A549 (cell line): ENCODE measurements at regions not wholly inside any gene's neighbourhood (a gene's known extent, or its start where the extent isn't known, plus 50 kb on each side); places are given as distances from the start of the nearest gene placed in this dataset.

ENCODE experiments used
- ATAC-seq, 2 experiments: fragments of 200-7000 bp in 1 of 2; fragments of >200 bp in 1 of 2; cut with Nextera tagmentation in 1 of 2; cut with Tn5 transposase in 1 of 2; 3 replicates each; pipeline versions ENCODE4 v1.8.0 to v1.9.1; 2018 to 2020; ENCODE audit warnings: mild to moderate bottlenecking in 1 of 2, moderate library complexity in 1 of 2
- CTCF ChIA-PET: fragments of 300-600 bp; sonication (Branson Sonifier 250); formaldehyde crosslinking; extraction: SDS; loops from one replicate; lab custom pipeline; 2021; ENCODE audit warnings: antibody characterized with exemption, inconsistent platforms; lab: Yijun Ruan, JAX
- POLR2A ChIA-PET: fragments of 350-600 bp; formaldehyde crosslinking; extraction: SDS; loops from one replicate; lab custom pipeline; 2021; ENCODE audit warnings: antibody characterized with exemption, inconsistent platforms; lab: Yijun Ruan, JAX
- DNase-seq, 2 experiments: peaks; one replicate each; pipeline versions ENCODE4 v3.0.0 to v3.0.0-alpha.2; 2011 to 2016; ENCODE audit warnings: low read depth in 1 of 2, low spot score in 1 of 2
- FAIRE-seq: peaks from 2 replicates; lab custom pipeline; 2011; peaks lifted over from hg19 to GRCh38; lab: Jason Lieb, UNC
- H3K27ac ChIP-seq, 2 experiments: fragments of >200 bp; sonication (Bioruptor Twin); formaldehyde crosslinking; 3 replicates each; pipeline ENCODE4 v1.5.1; 2016 to 2017
- H3K4me1 ChIP-seq: fragments of >200 bp; sonication (Bioruptor Twin); formaldehyde crosslinking; 3 replicates; pipeline ENCODE4 v1.6.1; 2016
- H3K4me2 ChIP-seq: fragments of >200 bp; sonication (Bioruptor Twin); formaldehyde crosslinking; 3 replicates; pipeline ENCODE4 v1.6.1; 2016
- H3K4me3 ChIP-seq: fragments of >200 bp; sonication (Bioruptor Twin); formaldehyde crosslinking; 3 replicates; pipeline ENCODE4 v1.5.1; 2016
- H3K9me3 ChIP-seq: fragments of >200 bp; sonication (Bioruptor Twin); formaldehyde crosslinking; 3 replicates; pipeline ENCODE4 v1.6.1; 2016
- CBX2 ChIP-seq: fragments of 200-600 bp; sonication (generic); IDR thresholded peaks from 2 replicates; pipeline ENCODE4 v1.6.1; 2016; ENCODE audit warnings: low read depth, mild to moderate bottlenecking, borderline replicate concordance
- EP300 ChIP-seq, 2 experiments: fragments of >200 bp; sonication (Bioruptor Twin); formaldehyde crosslinking; IDR thresholded peaks; 2 replicates in 1 of 2; 3 replicates in 1 of 2; pipeline ENCODE4 v1.6.1; 2016 to 2017
- ESRRA ChIP-seq: fragments of 150-350 bp; IDR thresholded peaks from 2 replicates; pipeline ENCODE4 v1.6.1; 2014; ENCODE audit warnings: mild to moderate bottlenecking, low read length, borderline replicate concordance
- FOSL2 ChIP-seq, 2 experiments: fragments of 450-650 bp in 1 of 2; fragments of >200 bp in 1 of 2; sonication (Bioruptor Twin) in 1 of 2; formaldehyde crosslinking; IDR thresholded peaks; 2 replicates each; pipeline versions ENCODE4 v1.5.0 to v1.6.1; 2016 to 2020; ENCODE audit warnings: mild to moderate bottlenecking in 1 of 2, moderate library complexity in 1 of 2
- HDAC2 ChIP-seq: fragments of 200-600 bp; sonication (generic); IDR thresholded peaks from 2 replicates; pipeline ENCODE4 v1.6.1; 2016
- HEYL ChIP-seq: fragments of 250-450 bp; sonication (Bioruptor Pico); IDR thresholded peaks from 2 replicates; pipeline ENCODE4 v1.8.0; 2021; ENCODE audit warnings: mild to moderate bottlenecking, moderate library complexity
- HOXA7 ChIP-seq: fragments of 250-450 bp; sonication (Bioruptor Pico); IDR thresholded peaks from 2 replicates; pipeline ENCODE4 v1.5.0; 2020; ENCODE audit warnings: mild to moderate bottlenecking, moderate library complexity
- HOXB5 ChIP-seq: fragments of 250-450 bp; sonication (Bioruptor Pico); IDR thresholded peaks from 2 replicates; pipeline ENCODE4 v1.5.0; 2020; ENCODE audit warnings: mild to moderate bottlenecking, moderate library complexity
- JUN ChIP-seq, 2 experiments: fragments of >200 bp; sonication (Bioruptor Twin); formaldehyde crosslinking; IDR thresholded peaks; 2 replicates in 1 of 2; 3 replicates in 1 of 2; pipeline ENCODE4 v1.6.1; 2016 to 2017
- KDM1A ChIP-seq: fragments of 200-600 bp; sonication (generic); IDR thresholded peaks from 2 replicates; pipeline ENCODE4 v1.6.1; 2016; ENCODE audit warnings: low read depth, mild to moderate bottlenecking
- MAFK ChIP-seq: fragments of 450-650 bp; IDR thresholded peaks from 2 replicates; pipeline ENCODE4 v1.6.1; 2014; ENCODE audit not compliant: partially characterized antibody
- NFE2L2 ChIP-seq: fragments of 150-350 bp; conservative IDR thresholded peaks from 2 replicates; pipeline ENCODE4 v1.6.1; 2014; ENCODE audit warnings: low read length
- NR3C1 ChIP-seq: fragments of >200 bp; sonication (Bioruptor Twin); formaldehyde crosslinking; IDR thresholded peaks from 3 replicates; pipeline ENCODE4 v1.6.1; 2017
- POLR2A ChIP-seq: IDR thresholded peaks from 2 replicates; pipeline ENCODE4 v1.6.1; 2012; ENCODE audit warnings: mild to moderate bottlenecking, low read length
- POLR2AphosphoS2 ChIP-seq: conservative IDR thresholded peaks from 2 replicates; pipeline ENCODE4 v1.6.1; 2012; ENCODE audit warnings: low read length, improper control_type of control experiment, inconsistent platforms
- RAD21 ChIP-seq, 2 experiments: fragments of >200 bp in 1 of 2; sonication (Bioruptor Twin) in 1 of 2; formaldehyde crosslinking in 1 of 2; IDR thresholded peaks in 1 of 2; conservative IDR thresholded peaks in 1 of 2; 2 replicates in 1 of 2; 3 replicates in 1 of 2; pipeline ENCODE4 v1.6.1; 2012 to 2018; ENCODE audit warnings: inconsistent platforms in 1 of 2
- RARB ChIP-seq: fragments of 250-450 bp; sonication (Bioruptor Pico); IDR thresholded peaks from 2 replicates; pipeline ENCODE4 v1.8.0; 2021; ENCODE audit warnings: mild to moderate bottlenecking, moderate library complexity
- RCOR1 ChIP-seq: fragments of 150-350 bp; IDR thresholded peaks from 2 replicates; pipeline ENCODE4 v1.6.1; 2014; ENCODE audit warnings: antibody characterized with exemption, low read length, low read depth
- RFX5 ChIP-seq: fragments of 450-650 bp; IDR thresholded peaks from 2 replicates; pipeline ENCODE4 v1.7.1; 2014; ENCODE audit warnings: antibody characterized with exemption, mild to moderate bottlenecking, moderate library complexity
- RNF2 ChIP-seq: fragments of 200-600 bp; sonication (generic); IDR thresholded peaks from 2 replicates; pipeline ENCODE4 v1.6.1; 2016; ENCODE audit warnings: low read depth, mild to moderate bottlenecking, antibody characterized with exemption, moderate library complexity, borderline replicate concordance
- SMC3 ChIP-seq: fragments of >200 bp; sonication (Bioruptor Twin); formaldehyde crosslinking; IDR thresholded peaks from 3 replicates; pipeline ENCODE4 v1.6.1; 2018; ENCODE audit warnings: inconsistent platforms
- TFCP2L1 ChIP-seq: fragments of 250-450 bp; sonication (Bioruptor Pico); IDR thresholded peaks from 2 replicates; pipeline ENCODE4 v1.5.0; 2021; ENCODE audit warnings: mild to moderate bottlenecking
- ZC3H11A ChIP-seq: fragments of 450-650 bp; IDR thresholded peaks from 2 replicates; pipeline ENCODE4 v1.6.1; 2014; ENCODE audit warnings: antibody characterized with exemption, mild to moderate bottlenecking
- ZFP36 ChIP-seq: fragments of 450-650 bp; IDR thresholded peaks from 2 replicates; pipeline ENCODE4 v1.6.1; 2014; ENCODE audit warnings: borderline replicate concordance; ENCODE audit not compliant: partially characterized antibody
- ZNF302 ChIP-seq: fragments of 250-450 bp; sonication (Bioruptor Pico); IDR thresholded peaks from 2 replicates; pipeline ENCODE4 v1.9.0; 2021; ENCODE audit warnings: inconsistent platforms, mild to moderate bottlenecking, moderate library complexity
- ZSCAN20 ChIP-seq: fragments of 250-450 bp; sonication (Bioruptor Pico); IDR thresholded peaks from 2 replicates; pipeline ENCODE4 v1.8.0; 2022; ENCODE audit warnings: mild to moderate bottlenecking, moderate library complexity
- WGBS: methylation state at CpG from one replicate; pipeline ENCODE4 v1.1.6; 2017; ENCODE audit errors: missing lambda C conversion rate; 5-methylcytosine and 5-hydroxymethylcytosine counted together
- TF ChIP-seq, protein P1 (sequence below): fragments of 200-600 bp; sonication (generic); IDR thresholded peaks from 2 replicates; pipeline ENCODE4 v1.6.1; 2016; ENCODE audit warnings: antibody characterized with exemption, mild to moderate bottlenecking, moderate library complexity
- TF ChIP-seq, protein P2 (sequence below): fragments of 150-350 bp; IDR thresholded peaks from 2 replicates; pipeline ENCODE4 v1.6.1; 2014; ENCODE audit warnings: low read depth, mild to moderate bottlenecking, low read length
- TF ChIP-seq, protein P3 (sequence below): IDR thresholded peaks from 2 replicates; pipeline ENCODE4 v1.6.1; 2012; ENCODE audit warnings: low read depth, borderline replicate concordance

DNA sequence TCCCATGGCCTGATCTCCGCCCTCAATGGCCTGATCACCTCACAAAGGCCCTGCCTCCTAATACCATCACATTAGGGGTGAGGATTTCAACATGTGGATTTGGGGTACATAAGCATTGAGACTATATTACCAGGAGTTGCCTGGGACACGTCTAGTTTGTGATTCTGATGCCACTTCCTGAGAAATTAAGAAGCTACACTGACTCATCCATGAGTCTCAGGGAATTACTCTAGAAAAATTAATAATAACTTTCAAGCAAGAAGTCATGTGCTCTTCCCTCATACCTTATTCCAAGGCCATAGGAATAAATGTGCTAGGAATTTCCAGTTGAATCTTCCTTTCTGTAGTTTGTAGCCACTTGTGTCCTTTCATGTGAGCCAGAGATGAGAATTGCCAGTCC lies 519.3 kb upstream of the MKI67 start:
- no peaks in the 10 kb centered on the region for H3K9me3 ChIP-seq
- ATAC-seq, result no peak
- CTCF ChIA-PET, result interaction anchor here (0.6 kb wide), 1 partner anchor 46 kb away, joined by 3 read pairs; no protein-coding TSS in a partner anchor
- FAIRE-seq, result no peak
- no peak overlapping the region for H3K4me3 ChIP-seq
- H3K4me2 ChIP-seq, result no peak overlapping the region
- DNase-seq, result no peak
- POLR2A ChIA-PET, result no interaction called here
- 0% methylated on average over 2 of the region's 2 CpGs for WGBS
- no peak overlapping the region for H3K27ac ChIP-seq
- no peaks in the 10 kb centered on the region for H3K4me1 ChIP-seq
- TF ChIP-seq NFE2L2, result no peak
- TF ChIP-seq, protein P1, sequence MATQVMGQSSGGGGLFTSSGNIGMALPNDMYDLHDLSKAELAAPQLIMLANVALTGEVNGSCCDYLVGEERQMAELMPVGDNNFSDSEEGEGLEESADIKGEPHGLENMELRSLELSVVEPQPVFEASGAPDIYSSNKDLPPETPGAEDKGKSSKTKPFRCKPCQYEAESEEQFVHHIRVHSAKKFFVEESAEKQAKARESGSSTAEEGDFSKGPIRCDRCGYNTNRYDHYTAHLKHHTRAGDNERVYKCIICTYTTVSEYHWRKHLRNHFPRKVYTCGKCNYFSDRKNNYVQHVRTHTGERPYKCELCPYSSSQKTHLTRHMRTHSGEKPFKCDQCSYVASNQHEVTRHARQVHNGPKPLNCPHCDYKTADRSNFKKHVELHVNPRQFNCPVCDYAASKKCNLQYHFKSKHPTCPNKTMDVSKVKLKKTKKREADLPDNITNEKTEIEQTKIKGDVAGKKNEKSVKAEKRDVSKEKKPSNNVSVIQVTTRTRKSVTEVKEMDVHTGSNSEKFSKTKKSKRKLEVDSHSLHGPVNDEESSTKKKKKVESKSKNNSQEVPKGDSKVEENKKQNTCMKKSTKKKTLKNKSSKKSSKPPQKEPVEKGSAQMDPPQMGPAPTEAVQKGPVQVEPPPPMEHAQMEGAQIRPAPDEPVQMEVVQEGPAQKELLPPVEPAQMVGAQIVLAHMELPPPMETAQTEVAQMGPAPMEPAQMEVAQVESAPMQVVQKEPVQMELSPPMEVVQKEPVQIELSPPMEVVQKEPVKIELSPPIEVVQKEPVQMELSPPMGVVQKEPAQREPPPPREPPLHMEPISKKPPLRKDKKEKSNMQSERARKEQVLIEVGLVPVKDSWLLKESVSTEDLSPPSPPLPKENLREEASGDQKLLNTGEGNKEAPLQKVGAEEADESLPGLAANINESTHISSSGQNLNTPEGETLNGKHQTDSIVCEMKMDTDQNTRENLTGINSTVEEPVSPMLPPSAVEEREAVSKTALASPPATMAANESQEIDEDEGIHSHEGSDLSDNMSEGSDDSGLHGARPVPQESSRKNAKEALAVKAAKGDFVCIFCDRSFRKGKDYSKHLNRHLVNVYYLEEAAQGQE, result no peak
- no peak for TF ChIP-seq RCOR1
- TF ChIP-seq HDAC2, result no peak
- no peak for TF ChIP-seq RNF2
- TF ChIP-seq, all 56 proteins: peak for 0

DNA sequence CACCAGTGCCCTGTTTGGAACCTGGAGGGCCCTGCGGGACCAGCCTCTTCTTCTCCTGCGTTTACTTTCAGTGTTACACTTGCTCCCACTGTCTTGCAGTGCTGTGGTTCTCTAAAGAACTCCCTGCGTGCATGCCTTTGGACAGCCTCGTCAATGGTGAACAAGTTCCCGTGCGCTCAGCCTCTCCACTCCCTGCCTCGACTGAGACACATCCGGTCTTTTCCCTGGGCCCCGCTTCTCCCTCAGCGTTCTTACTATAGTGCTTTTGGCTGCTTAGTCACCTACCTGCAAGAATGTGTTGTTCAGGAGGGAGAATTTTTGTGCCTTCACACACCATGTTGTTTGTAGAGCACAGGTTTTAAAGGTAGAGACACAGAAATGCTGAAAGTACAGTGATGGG lies 520.7 kb upstream of the MKI67 start:
- TF ChIP-seq KDM1A (no peak), EP300 (IDR thresholded peaks at IDR 0.05) (no peak), NR3C1 (no peak), RFX5 (no peak), POLR2AphosphoS2 (no peak), RARB (no peak), ZNF302 (CRISPR knock-in tag) (no peak), HEYL (CRISPR knock-in tag) (no peak)
- ChIA-PET CTCF (no interaction called here), POLR2A (no interaction called here)
- FAIRE-seq, result no peak
- no peak for ATAC-seq
- WGBS, result 20% methylated on average over 10 of the region's 10 CpGs
- Histone ChIP-seq H3K4me1 (no peaks in the 10 kb centered on the region), H3K9me3 (no peaks in the 10 kb centered on the region), H3K27ac (no peak overlapping the region), H3K4me2 (no peak overlapping the region), H3K4me3 (no peak overlapping the region)
- no peak for DNase-seq

DNA sequence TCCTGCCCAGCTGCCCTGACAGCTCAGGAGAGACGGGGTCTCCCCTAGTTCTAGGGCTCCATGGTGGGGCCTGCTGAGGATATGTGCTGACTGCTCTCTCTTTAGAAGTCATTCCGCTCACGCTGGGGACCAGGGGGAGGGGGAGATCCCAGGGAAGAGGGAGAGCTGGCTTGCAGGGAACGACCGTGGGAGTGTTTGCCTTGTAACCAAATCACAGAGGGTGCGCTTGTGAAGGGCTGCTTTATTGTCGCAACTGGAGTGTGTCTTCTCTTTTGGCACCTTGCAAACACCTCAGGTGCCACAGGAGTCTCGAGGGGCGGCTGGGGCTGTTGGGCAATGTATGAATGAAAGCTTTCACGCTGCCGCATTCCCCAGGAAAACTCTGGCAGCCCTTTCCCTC lies 531.3 kb upstream of the MKI67 start:
- FAIRE-seq (no peak), DNase-seq (no peak), ATAC-seq (no peak)
- Histone ChIP-seq H3K4me1 (no peaks in the 10 kb centered on the region), H3K4me3 (no peak overlapping the region), H3K4me2 (no peak overlapping the region), H3K9me3 (no peaks in the 10 kb centered on the region), H3K27ac (no peak overlapping the region)
- POLR2A ChIA-PET, result no interaction called here
- WGBS, result 12% methylated on average over 10 of the region's 11 CpGs
- TF ChIP-seq ZSCAN20 (CRISPR knock-in tag) (no peak), POLR2A (no peak), ESRRA (no peak), RAD21 (conservative IDR thresholded peaks at IDR 0.05 in 1 of 2, IDR thresholded peaks at IDR 0.05 in 1 of 2) (no peak), HOXB5 (no peak), RNF2 (no peak), ZFP36 (no peak), ZC3H11A (no peak), FOSL2 (IDR thresholded peaks at IDR 0.05) (no peak), FOSL2 (CRISPR knock-in tag; IDR thresholded peaks at IDR 0.05) (no peak), JUN (IDR thresholded peaks at IDR 0.05) (no peak), TFCP2L1 (CRISPR knock-in tag) (no peak), CBX2 (no peak), MAFK (no peak), SMC3 (no peak), RARB (no peak), HOXA7 (CRISPR knock-in tag) (no peak)
- TF ChIP-seq, protein P2, sequence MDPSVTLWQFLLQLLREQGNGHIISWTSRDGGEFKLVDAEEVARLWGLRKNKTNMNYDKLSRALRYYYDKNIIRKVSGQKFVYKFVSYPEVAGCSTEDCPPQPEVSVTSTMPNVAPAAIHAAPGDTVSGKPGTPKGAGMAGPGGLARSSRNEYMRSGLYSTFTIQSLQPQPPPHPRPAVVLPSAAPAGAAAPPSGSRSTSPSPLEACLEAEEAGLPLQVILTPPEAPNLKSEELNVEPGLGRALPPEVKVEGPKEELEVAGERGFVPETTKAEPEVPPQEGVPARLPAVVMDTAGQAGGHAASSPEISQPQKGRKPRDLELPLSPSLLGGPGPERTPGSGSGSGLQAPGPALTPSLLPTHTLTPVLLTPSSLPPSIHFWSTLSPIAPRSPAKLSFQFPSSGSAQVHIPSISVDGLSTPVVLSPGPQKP, result no peak
- TF ChIP-seq, protein P3, sequence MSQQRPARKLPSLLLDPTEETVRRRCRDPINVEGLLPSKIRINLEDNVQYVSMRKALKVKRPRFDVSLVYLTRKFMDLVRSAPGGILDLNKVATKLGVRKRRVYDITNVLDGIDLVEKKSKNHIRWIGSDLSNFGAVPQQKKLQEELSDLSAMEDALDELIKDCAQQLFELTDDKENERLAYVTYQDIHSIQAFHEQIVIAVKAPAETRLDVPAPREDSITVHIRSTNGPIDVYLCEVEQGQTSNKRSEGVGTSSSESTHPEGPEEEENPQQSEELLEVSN, result no peak
- CTCF ChIA-PET, result interaction anchor here (0.9 kb wide), 1 partner anchor 1332 kb away, joined by 3 read pairs; no protein-coding TSS in a partner anchor
